SH-SY5Y (cell line): ENCODE measurements at regions not wholly inside any gene's neighbourhood (a gene's known extent, or its start where the extent isn't known, plus 50 kb on each side); places are given as distances from the start of the nearest gene placed in this dataset.

Experiments
- GATA2 ChIP-seq: IDR thresholded peaks from 2 replicates; pipeline ENCODE4 v1.6.1; 2011; ENCODE audit warnings: mild to moderate bottlenecking, low read depth, low read length
- GATA3 ChIP-seq: IDR thresholded peaks from 2 replicates; pipeline ENCODE4 v1.6.1; 2011; ENCODE audit warnings: low read depth, mild to moderate bottlenecking, low read length, moderate library complexity

DNA sequence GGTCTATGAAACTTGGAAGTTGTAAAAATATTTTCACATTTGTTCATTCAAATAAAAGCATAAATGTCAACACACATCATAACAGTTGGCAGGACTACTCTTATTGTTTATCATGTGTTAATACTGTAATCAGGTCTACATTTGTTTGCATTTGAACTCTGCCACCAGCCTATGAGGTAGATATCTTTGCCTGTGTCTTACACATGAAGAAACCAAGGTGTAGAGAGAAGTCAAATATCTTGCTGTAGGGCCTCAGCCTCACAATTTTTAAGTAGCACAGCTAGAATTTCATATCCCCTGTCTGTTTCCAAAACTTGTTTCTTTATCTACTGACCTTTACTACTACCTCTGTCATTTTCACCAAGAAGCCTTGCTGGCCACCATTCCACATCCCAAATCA lies 161.9 kb downstream of the ZIC4 start:
- TF ChIP-seq GATA2: no peak
- TF ChIP-seq GATA3: no peak
